AG04449 (cell line): ENCODE measurements at regions not wholly inside any gene's neighbourhood (a gene's known extent, or its start where the extent isn't known, plus 50 kb on each side); places are given as distances from the start of the nearest gene placed in this dataset.

Source experiments
- CTCF ChIA-PET: fragments of 350-600 bp; formaldehyde crosslinking; extraction: SDS; loops from one replicate; lab custom pipeline; 2021; ENCODE audit warnings: antibody characterized with exemption; lab: Yijun Ruan, JAX
- POLR2A ChIA-PET: fragments of 400-600, 350-600 bp; formaldehyde crosslinking; extraction: SDS; loops from one replicate; lab custom pipeline; 2020; ENCODE audit warnings: antibody characterized with exemption, inconsistent platforms; lab: Yijun Ruan, JAX
- DNase-seq: peaks from one replicate; pipeline ENCODE4 v3.0.0-alpha.2; 2010; ENCODE audit warnings: low read depth, low spot score
- H3K4me3 ChIP-seq: 2 replicates; pipeline ENCODE4 v1.5.1; 2011; ENCODE audit warnings: low read depth, mild to moderate bottlenecking, control low read depth, low read length
- TF ChIP-seq, protein P1 (sequence below): IDR thresholded peaks from one replicate; pipeline ENCODE4 v1.5.1; 2011; ENCODE audit warnings: mild to moderate bottlenecking, moderate library complexity, low read length, control low read depth, inconsistent platforms; ENCODE audit not compliant: insufficient read depth; ENCODE audit errors: missing control alignments

DNA sequence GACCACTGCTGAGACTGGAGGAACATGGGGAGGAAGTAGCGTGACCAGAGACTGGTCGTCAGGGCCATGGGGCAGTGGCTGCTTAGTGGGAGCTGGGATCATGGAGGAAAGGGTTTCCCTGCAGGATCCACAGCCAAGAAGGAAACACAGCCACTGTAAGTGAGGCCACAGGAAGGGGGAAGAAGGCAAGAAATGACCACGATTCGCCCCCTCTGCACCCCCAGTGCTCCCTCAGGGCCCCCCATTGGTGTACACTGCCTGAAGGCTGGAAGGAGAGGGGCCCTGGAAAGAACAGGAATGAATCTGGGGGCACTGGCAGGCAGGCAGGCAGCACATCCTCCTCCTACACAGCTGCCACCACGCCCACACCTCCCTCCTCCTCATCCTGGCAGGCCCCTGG lies 62.5 kb upstream of the RMDN2 start:
- ChIA-PET POLR2A (interaction anchor here (0.6 kb wide), 1 partner anchor 165 kb away, joined by 5 read pairs; no protein-coding TSS in a partner anchor), CTCF (interaction anchor here (0.9 to 11.4 kb wide), 4 partner anchors 9 to 448 kb away, joined by 3 to 76 read pairs (median 4); no protein-coding TSS in a partner anchor)
- H3K4me3 ChIP-seq: no peak overlapping the region
- TF ChIP-seq, protein P1, sequence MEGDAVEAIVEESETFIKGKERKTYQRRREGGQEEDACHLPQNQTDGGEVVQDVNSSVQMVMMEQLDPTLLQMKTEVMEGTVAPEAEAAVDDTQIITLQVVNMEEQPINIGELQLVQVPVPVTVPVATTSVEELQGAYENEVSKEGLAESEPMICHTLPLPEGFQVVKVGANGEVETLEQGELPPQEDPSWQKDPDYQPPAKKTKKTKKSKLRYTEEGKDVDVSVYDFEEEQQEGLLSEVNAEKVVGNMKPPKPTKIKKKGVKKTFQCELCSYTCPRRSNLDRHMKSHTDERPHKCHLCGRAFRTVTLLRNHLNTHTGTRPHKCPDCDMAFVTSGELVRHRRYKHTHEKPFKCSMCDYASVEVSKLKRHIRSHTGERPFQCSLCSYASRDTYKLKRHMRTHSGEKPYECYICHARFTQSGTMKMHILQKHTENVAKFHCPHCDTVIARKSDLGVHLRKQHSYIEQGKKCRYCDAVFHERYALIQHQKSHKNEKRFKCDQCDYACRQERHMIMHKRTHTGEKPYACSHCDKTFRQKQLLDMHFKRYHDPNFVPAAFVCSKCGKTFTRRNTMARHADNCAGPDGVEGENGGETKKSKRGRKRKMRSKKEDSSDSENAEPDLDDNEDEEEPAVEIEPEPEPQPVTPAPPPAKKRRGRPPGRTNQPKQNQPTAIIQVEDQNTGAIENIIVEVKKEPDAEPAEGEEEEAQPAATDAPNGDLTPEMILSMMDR: no peak
- DNase-seq: no peak

DNA sequence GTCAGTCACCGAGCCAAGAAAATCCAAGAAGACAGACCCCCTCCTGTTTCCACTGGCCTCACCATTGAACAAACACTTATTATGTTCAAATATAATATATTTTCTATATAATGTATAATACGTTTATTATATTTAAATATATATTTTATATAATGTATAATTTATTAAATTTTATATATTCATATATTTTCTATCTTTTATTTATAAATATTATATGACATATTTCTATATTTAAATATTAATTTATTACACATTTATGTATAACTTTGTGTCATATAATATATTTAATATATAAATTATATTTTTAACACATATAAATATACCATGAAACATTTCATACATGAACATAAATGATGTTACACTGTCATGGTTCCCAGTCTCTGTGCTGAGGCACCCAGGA lies 60.9 kb upstream of the RMDN2 start:
- TF ChIP-seq, protein P1: no peak
- DNase-seq: no peak
- ChIA-PET POLR2A (no interaction called here), CTCF (interaction anchor here (11.4 kb wide), 1 partner anchor 12 kb away, joined by 76 read pairs; no protein-coding TSS in a partner anchor)
- no peak overlapping the region for H3K4me3 ChIP-seq

DNA sequence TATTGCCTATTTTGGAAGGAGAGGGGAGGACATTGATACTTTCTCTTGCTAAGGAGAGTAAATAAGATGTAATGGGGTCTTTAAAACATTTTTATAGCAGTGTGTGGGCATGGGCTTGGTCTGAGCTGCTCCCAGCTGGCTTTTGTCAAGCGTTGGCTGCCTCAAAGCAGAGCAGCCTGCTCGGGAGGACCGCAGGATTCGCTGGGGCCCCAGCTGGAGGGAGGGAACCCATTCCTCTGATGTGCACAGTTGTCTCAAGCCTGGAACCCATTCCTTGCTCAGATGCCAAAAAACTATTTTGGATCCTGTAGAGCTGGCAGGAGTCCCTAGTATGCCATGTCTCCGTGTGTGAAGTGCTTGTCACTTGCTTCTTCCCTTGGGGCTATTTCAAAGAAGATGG lies 59.4 kb upstream of the RMDN2 start:
- CTCF ChIA-PET: interaction anchor here (0.6 to 11.4 kb wide), 4 partner anchors 10 to 205 kb away, joined by 3 to 76 read pairs (median 5); no protein-coding TSS in a partner anchor
- DNase-seq: no peak
- TF ChIP-seq, protein P1: no peak
- no peak overlapping the region for H3K4me3 ChIP-seq
- POLR2A ChIA-PET: no interaction called here

DNA sequence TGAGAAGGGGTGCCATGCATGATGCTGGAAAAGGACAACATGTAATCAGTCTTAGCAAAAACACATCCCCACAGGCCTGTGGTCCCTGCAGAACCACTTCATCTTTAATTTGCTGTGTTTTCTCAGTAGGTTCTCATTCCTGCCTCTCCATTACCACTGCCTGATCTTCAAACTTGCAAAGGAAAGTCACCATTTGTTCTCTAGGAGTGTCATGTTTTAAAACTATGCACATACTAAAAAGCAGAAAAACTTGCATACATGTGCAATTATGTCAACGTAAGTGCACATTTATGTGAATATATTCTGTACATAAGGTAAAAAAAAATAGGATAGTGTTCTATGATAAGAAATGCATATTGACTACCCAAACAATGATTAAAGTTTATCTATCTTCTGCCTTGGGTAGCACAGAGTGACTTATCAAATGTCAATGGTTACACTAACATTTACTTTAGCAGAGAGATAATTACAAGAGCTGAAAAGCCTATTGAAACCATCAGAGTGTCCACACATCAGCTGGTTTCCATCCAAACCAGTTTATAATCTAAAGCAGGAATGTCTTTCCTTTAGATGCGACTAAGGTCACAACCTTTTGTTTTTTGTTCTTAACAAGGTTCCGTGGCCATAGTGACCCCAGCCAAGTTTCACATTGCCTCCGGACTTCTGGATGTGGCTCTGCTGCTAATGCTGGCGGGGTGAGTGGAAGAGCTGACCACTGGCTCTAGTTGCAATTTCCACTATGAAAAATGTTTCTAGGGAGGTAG lies 58.7 kb upstream of the RMDN2 start:
- TF ChIP-seq, protein P1: no peak
- CTCF ChIA-PET: interaction anchor here (1.5 to 11.4 kb wide), 2 partner anchors 10 to 11 kb away, joined by 7 to 76 read pairs; no protein-coding TSS in a partner anchor
- H3K4me3 ChIP-seq: no peak overlapping the region
- POLR2A ChIA-PET: no interaction called here
- DNase-seq: no peak

DNA sequence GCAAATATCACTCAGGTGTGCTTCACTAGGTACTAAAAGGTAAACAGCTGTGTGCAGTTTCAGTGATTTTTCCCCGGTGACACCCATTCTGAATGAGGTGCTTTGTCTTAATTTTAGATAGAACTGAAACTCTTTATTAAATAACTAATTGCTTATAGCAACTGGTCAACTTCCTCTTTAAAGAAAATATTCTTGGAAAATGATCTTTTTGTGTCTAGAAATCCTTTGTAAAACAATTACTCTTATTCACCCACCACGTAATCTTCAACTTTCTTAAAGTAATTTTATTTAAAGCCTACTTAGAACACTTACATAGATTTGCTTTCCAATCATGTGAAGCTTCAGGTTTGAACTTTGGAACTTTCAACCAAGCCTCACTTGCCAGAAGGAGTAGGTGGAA lies 57.9 kb upstream of the RMDN2 start:
- TF ChIP-seq, protein P1: no peak
- ChIA-PET POLR2A (no interaction called here), CTCF (interaction anchor here (11.4 kb wide), 1 partner anchor 9 kb away, joined by 76 read pairs; no protein-coding TSS in a partner anchor)
- no peak for DNase-seq
- no peak overlapping the region for H3K4me3 ChIP-seq

DNA sequence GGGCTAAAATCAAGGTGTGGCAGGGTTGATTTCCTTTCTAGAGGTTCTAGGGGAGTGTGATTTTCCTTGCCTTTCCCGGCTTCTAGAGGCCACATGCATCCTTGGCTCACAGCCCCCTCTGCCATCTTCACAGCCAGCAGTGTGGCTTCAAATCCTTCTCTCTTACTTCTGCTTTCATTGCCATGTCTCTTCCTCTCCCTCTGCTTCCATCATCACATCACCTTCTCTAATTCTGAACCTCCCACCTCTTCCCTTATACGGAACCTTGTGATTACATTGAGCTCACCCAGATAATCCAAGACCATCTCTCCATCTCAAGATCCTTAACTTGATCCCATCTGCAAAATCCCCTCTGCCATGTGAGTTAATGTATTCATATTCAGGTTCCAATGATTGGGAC lies 56.2 kb upstream of the RMDN2 start:
- DNase-seq: no peak
- TF ChIP-seq, protein P1: no peak
- CTCF ChIA-PET: interaction anchor here (2.4 to 11.4 kb wide), 2 partner anchors 7 to 472 kb away, joined by 11 to 76 read pairs; no protein-coding TSS in a partner anchor
- no peak overlapping the region for H3K4me3 ChIP-seq
- POLR2A ChIA-PET: no interaction called here
